Esophagus squamous epithelium (tissue), 4 donors: ENCODE measurements at regions not wholly inside any gene's neighbourhood (a gene's known extent, or its start where the extent isn't known, plus 50 kb on each side); places are given as distances from the start of the nearest gene placed in this dataset.

ENCODE experiments used
- POLR2A ChIP-seq, 4 donors: fragments of 450-650 bp; IDR thresholded peaks; one replicate each; pipeline ENCODE4 v1.6.1; 2017; ENCODE audit warnings: antibody characterized with exemption in 4 of 4, mild to moderate bottlenecking in 4 of 4, moderate library complexity in 3 of 4
- TF ChIP-seq, protein P1 (sequence below), 6 experiments: fragments of 450-650 bp in 4 of 6; fragments of 200-600 bp in 2 of 6; sonication (generic) in 2 of 6; IDR thresholded peaks; one replicate each; pipeline ENCODE4 v1.5.1; 2016 to 2019; ENCODE audit warnings: antibody characterized with exemption in 6 of 6, mild to moderate bottlenecking in 4 of 6, moderate library complexity in 4 of 6

DNA sequence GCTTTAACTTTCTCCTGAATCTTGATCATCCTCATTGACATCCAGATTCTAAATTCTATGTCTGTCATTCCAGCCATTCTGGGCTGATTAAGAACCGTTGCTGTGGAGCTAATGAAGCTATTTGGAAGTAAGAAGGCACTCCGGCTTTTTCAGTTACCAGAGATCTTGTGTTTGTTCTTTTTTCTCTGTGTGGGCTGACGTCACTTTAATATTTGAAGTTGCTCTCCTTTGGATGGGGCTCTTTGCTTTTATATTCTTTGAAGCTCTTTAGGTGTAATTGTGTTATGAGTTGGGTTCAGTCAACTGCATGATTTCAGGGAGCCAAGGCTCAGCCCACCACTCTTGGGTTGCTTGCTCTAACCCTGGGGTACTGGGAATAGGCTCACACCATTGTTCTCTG is 460.6 kb downstream of the CDH8 start:
- TF ChIP-seq POLR2A (IDR thresholded peaks at IDR 0.05) = no peak
- TF ChIP-seq, protein P1, sequence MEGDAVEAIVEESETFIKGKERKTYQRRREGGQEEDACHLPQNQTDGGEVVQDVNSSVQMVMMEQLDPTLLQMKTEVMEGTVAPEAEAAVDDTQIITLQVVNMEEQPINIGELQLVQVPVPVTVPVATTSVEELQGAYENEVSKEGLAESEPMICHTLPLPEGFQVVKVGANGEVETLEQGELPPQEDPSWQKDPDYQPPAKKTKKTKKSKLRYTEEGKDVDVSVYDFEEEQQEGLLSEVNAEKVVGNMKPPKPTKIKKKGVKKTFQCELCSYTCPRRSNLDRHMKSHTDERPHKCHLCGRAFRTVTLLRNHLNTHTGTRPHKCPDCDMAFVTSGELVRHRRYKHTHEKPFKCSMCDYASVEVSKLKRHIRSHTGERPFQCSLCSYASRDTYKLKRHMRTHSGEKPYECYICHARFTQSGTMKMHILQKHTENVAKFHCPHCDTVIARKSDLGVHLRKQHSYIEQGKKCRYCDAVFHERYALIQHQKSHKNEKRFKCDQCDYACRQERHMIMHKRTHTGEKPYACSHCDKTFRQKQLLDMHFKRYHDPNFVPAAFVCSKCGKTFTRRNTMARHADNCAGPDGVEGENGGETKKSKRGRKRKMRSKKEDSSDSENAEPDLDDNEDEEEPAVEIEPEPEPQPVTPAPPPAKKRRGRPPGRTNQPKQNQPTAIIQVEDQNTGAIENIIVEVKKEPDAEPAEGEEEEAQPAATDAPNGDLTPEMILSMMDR (IDR thresholded peaks at IDR 0.05) = no peak
